UCSD-AML1 (cell line): ENCODE measurements at regions not wholly inside any gene's neighbourhood (a gene's known extent, or its start where the extent isn't known, plus 50 kb on each side); places are given as distances from the start of the nearest gene placed in this dataset.

Source experiments
- DNase-seq: peaks from one replicate; lab custom pipeline; 2025; ENCODE audit not compliant: unreplicated experiment; lab: John Stamatoyannopoulos, UW

DNA sequence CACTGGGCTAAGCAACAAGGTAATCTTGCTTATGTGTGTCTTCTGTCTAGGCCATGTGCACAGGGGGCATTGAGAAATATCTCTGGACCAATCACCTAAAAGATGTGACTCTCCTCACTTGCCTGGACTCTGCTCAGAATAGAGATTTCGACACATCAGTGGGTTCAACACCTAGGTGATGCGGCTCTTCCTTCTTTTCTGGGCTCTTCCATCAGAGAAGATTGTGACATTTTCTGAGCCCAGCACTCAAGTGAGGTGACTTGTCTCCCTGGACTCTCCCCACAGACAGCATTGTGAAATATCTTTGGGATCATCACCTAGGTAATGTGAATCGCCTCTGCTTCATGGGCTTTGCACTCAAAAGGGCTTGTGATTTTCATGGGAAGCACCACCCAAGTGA lies 1904.1 kb downstream of the TP53TG3F start:
- DNase-seq, result no peak

DNA sequence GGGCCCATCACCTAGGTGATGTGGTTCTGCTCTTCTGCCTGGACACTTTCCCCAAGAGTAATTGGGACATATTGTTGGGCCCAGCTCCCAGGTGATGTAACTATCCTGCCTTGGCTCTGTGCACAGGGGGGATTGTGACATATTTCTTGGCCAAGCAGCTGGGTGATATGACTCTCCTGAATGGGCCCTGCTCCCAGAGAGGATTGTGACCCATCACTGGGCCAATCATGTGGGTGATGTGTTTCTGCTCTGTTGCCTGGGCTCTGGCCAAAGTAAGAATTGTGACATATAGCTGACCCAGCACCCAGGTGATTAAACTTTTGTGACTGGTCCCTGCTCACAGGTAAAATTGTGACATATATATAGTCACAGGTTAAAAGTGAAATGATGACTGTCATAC lies 1904.9 kb downstream of the TP53TG3F start:
- no peak for DNase-seq

DNA sequence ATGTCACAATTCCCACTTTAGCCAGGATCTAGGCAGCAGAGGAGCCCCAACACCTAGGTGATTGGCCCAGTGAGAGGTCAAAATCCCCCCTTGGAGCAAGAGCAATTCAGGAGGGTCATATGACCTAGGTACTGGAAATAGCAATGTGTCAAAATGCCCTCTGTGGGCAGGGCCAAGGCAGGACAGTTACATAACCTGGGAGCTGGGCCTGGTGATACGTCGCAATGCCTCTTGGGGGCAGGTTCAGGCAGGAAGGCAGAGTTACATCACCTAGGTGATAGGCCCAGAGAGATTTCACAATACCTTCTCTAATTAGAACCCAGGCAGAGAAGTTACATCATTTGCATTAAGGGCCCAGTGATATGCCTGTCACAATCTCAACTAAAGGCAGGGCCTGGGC lies 1906.3 kb downstream of the TP53TG3F start:
- DNase-seq, result no peak

DNA sequence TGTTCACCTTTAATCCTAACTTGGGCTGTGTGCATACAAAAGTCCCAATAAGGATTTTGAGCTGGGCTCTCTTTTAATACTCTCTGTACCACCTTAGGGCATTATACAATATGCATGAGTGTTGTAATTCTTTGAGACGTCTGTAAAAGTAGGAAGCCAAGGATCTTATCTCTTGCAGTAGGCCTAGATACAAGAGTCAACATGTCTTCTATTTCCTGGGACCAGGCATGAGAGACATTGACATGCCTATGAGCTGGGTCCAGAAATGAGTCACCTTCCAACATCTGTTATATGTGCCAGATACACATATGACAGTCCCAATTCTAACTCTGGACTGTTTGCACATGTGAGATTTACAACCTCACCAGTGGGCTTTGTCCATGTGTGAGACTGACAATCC lies 1911.2 kb downstream of the TP53TG3F start:
- DNase-seq, result no peak

DNA sequence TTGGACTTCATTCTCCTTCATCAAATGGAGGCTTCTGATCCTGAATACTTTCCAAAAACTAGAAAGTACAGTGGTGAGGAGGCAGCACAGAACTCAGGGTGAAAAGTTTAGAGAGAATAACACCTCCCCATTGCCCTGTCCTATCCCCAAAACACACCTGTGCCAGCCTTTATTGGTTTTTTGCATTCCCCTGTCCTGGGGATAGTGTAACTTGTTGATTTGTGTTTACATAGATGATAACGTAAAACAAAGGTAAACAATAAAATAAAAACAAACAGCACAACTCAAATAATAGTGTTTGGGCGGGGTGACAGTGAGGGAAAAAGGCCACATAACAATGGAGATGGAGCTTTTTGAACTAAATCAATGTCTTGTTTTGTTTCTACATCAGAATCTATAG lies 1917.7 kb downstream of the TP53TG3F start:
- DNase-seq, result no peak

DNA sequence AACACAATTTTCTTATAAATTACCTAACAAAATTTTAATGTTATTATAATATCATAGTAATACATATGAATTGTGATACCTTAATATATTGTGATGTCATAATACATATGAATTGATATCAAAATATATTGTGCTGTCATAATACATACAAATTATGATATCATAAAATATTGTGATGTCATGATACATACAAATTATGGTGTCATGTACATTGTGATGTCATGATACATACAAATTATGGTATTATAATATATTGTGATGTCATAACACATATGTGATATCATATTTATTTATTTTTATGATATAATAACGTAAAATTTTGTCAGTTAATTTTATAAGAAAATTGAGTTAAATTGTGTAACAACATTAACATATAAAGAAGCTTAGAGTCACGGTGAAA lies 1927.2 kb downstream of the TP53TG3F start:
- DNase-seq, result no peak

DNA sequence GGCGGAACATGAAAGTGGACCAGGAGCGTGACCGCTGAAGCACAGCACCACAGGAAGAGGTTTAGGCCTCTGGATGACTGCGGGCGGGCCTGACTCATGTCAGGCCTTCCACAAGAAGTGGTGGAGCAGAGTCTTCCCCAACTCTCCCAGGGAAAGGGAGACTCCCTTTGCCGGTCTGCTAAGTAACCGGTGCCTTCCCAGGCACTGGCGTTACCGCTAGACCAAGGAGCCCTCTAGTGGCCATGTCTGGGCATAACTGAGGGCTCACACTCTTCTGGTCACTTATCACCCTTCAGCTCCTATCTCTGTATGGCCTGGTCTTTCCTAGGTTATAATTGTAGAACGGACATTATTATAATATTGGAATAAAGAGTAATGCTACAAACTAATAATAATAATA lies 1931.9 kb downstream of the TP53TG3F start:
- DNase-seq, result peak; percentile 16

DNA sequence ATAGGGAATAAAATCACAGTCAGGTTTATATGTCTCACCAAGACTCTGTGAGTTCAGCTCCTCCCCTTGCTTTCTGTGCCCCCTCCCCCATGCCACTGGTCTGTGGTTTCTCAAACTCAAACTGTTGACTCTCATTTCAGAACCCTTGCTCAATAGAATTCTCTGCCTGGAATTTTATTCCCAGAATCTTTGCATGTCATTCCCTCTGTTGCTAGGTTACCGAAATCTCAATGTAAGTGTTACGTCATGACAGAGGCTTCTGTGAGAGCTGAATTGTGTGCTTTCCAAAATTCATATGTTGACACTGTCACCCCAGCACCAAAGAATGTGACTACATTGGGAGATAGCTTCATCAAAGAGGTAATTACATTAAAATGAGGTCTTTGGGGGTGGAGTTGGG lies 1938.8 kb downstream of the TP53TG3F start:
- no peak for DNase-seq

DNA sequence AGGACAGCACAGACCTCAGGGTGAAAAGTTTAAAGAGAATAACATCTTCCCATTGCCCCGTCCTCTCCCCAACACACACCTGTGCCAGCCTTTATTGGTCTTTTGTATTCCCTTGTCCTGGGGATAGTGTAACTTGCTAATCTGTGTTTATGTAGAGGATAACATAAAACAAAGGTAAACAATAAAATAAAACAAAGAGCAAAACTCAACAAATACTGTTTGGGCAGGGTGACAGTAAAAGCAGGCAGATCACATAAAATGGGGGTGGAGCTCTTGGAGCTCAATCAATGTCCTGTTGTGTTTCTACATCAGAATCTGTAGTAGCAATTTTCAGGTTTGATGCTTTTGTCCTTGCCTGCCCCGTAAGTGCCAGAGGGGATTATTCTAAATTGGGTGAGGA lies 1939.7 kb downstream of the TP53TG3F start:
- DNase-seq, result no peak

DNA sequence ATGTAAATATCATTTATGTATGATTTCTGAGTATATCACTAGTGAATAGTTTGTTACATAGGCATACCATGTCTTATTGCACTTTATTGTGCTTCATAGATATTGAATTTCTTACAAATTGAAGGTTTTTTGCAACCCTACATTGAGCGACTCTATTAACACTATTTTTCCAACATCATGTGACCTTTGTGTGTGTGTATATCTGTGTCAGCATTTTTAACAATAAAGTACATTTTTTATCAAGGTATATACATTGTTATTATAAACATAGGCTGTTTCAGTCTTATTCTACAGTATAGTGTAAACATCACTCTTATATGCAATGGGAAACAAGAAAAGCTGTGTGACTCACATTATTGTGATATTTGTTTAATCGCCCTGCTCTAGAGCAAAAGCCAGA lies 1944.9 kb downstream of the TP53TG3F start:
- no peak for DNase-seq

DNA sequence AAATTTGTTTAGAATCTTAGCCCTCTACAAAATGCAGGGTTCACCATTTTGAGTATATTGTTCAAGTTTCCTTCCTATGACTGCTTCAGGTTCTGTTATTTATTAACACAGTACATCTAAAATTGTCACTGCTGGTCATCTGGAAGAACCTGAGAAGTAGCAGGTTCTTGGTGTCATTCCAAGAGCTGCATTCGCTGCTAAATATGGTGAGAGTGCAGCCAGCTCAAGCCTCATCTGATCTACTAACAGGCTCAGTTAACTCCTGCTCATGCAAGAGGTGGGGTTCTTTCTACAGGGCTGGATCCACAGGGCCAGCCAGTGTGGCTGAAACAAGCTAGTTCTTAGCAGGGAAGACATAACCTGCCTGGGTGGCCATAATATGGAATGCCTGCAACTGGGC lies 1946.1 kb downstream of the TP53TG3F start:
- no peak for DNase-seq

DNA sequence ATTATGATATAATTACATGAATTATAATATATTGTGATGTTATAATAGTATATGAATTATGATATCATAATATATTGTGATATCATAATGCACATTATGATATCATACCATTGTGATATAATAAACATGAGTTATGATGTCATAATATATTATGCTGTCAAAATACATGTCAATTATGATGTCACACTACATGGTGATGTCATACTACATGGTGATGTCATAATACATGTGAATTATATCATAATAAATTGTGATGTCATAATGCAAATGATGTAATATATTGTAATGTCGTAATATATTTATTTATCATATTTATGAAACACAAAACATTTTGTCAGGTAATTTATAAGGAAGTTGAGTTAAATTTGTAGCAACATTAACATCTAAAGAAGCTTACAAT lies 1950.1 kb downstream of the TP53TG3F start:
- DNase-seq, result no peak

DNA sequence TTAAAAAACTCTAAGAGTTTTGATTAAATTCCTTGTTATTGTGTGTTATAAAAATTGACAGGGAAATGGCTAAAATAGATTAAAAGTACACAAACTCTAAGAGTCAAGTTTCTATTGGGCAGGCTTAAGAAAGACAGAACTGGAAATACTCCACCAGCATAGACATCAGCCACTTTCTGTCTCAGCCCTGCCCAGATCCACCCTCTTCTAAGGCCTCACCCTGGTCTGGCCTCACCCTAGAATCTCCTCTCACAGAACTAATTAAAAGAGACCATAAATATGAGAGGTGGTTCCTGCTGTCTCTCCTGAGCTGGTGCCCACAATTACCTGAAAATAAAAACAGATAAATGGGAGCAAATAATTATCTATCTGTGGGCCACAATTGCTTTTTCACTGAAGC lies 1951.0 kb downstream of the TP53TG3F start:
- no peak for DNase-seq

DNA sequence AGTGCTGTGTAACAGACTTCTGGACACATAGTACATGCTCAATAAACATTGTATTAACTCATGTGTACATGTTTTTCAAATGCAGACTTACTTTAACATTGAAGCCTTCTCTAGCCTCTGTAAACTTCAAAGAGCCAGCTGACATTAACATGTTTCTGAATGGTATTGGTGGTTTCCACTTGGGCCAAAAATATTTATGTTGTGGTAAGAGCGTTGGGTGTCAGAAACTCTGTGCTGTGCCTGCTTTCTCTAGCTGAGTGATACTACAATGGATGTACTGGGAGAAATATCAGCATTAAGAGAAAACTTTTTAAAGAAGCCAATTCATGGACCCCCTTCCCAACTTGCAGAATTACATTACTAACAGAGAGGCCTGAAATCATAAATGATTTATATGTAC lies 1951.7 kb downstream of the TP53TG3F start:
- DNase-seq, result no peak

DNA sequence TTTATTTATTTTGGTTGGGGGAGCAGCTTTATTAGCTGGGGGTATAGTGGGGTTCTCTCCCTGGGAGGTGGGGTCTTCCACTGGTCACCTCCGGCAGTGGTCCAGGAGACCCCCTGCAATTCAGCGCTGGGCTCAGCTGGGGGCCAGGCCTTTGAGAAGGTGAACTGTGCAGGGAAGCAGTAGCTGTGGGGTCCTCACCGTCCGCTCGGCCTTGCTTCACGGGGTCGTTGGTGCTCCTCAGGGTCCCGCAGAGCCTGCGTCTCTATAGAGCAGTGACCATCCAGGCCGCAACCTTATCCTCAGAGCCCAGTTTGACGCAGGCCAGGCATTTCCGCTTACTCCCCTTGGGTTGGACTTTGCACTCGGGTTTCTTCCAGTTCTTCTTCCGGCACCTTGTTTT lies 1954.7 kb downstream of the TP53TG3F start:
- DNase-seq, result no peak

DNA sequence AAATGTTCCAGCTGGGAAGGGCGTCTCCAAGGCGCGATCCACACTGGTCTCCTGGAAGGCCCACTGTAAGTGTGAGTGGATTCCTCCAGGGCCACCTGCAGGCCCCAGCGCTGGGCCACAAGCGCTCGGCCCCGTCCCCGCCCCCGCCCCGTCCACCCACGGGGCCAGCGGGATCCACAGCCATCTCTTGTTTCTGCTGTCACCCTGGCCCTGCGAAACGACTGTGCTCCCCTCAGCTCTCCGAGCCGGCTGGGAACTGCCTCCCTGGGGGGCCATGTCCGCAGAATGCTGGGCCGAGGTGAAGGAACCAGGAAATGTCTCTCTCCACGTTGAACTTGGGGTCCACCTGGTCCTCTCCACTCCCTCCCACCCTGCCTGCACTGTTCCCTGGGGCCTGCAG lies 1955.2 kb downstream of the TP53TG3F start:
- DNase-seq, result no peak

DNA sequence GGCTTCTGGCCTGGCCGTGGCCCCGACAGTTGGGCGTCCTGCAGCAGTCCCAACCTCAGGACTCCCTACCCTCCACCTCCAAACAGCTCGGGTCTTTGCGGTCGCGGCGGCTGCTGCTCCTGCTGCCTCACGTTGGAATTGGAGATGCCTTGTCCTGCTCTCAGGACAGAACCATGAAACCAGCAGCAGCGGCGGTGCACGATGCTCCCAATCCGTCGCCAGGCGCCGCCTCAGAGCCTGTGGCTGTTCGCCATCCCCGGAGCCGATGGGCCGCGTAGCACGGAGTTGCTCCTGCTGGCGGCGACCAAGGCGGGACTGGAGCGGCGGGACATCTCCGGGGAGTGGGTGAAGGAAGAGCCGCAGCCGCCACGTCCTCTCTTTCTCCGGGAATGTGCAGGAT lies 1965.9 kb downstream of the TP53TG3F start:
- no peak for DNase-seq

DNA sequence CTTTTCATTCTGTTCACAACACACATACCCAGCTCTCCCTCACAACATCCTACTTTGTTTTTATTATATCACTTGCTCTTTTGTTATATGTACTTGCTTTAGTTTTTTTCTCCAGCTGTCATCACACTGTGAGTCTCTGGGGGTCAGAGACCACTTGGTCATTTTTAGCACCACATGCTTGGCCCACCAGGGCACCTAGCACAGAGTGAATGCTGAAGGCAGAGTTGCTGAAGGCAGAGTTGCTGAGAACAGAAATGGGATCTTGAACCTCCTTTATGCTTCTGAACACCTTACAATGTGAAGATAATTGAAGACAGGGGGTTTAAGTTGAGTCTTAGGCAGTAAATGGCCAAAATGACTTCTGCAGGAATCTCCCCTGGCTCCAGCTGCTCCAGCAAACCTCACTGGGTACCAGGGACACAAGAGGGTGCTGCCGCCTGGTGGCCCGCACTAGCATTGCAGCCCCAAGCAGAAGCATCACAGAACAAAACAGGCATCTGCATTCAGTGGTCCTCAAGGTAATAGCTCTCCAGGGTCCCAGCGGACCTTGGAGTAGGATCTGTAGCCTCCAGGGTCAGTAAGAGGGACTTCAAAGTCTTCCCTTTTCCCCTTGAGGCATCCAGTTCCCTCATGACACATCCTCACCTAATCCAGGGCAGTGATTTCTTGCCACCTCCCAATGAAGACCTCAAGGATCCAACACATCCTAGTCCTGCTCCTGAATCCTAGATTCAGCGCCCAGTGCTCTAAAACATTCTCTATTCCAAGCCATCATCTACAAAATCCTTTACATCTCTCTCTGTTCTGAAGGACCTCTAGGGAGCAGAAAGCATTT lies 1972.6 kb downstream of the TP53TG3F start:
- DNase-seq, result peak; percentile 12

DNA sequence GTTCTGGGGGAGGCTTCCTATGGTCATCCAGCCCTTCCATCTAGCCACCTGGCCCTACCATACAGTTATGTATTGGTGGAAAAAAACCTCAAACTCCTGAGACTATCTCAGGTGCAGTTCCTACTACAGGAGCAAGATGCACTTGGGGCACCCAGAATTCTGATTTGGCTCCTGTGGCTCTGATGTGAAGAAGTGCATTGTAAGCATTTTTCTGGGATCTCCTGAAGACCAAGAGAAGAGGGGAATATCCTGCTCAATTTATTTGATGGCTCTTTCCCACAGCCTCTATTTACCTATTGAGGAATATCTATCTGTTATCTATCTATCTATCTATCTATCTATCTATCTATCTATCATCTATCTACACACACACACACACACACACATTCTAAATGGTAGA lies 1981.5 kb downstream of the TP53TG3F start:
- DNase-seq, result no peak

DNA sequence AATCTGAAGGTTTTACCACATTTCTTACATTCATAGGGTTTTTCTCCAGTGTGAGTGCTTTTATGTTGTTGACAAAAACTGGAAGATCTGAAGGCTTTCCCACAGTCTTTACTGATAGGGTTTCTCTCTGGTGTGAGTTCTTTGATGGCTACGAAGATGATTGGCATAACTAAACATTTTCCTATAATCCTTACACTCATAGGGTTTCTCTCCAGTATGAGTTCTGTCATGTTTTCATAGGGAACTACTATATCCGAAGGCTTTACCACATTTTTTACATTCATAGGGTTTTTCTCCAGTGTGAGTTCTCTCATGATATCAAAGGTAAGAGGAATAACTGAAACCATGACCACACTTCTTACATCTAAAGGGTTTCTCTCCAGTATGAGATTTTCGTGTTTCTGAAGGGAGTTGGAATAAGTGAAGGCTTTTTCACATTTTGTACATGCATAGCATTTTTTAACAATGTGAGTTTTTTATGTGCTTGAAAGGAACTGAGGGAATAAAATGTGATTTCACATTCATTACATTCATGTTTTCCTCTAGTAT lies 1987.7 kb downstream of the TP53TG3F start:
- no peak for DNase-seq

DNA sequence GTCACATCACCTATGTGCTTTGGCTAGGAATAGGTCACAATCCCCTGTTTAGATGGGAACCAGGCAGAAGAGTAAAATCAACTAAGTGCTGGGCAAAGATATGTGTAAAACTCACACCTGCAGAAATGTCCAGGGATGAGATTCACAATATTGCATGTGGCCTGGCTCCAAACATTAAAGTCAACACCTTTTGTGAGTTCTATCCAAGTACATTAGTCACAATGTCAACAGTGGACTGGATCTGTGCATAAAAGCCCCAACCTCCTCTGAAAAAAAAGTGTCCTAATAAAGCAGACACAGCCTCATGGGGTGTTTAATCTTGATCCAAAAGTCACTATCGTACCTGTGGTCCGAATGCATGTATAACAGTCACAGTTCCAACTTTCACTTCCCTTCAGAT lies 1990.3 kb downstream of the TP53TG3F start:
- DNase-seq, result no peak

DNA sequence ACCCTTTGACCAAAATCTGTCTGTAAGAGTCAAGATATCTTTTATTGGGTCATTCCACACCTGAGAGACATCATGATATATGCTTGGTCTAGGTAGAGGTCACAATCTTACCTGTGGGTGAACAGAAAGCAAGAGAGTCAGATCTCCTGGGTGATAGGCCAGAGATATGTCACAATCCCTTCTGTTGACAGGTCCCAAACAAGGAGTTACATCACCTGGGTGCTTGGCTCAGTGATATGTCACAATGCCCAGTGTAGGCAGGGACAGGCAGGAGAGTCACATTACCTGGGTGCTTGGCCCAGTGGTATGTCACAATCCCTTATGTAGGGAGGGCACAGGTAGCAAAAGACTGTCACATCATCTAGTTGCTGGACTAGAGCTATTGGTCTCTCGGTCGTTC lies 1991.2 kb downstream of the TP53TG3F start:
- no peak for DNase-seq

DNA sequence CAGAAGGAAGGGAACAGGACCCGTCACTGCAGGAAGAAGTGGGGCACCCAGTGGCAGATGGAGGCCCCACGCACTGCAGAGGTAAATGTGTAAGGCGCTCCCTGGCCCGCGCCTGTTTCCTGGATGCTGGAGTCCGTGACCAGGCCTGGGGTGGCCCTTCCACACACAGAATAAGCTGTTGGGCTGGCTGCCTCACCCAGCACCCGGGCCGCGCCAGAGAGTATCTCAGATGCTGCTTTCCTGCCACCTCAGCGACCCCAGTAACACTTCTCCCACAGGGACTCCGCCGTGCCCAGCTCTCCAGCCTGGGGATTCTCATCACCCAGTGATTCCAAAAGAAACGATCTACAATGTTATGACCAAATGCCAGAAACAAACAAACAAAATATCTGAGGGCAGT lies 1993.1 kb downstream of the TP53TG3F start:
- DNase-seq, result no peak
